GM13977 (cell line): ENCODE measurements at regions not wholly inside any gene's neighbourhood (a gene's known extent, or its start where the extent isn't known, plus 50 kb on each side); places are given as distances from the start of the nearest gene placed in this dataset.

Experiments used
- DNase-seq: peaks from one replicate; pipeline ENCODE4 v3.0.0; 2012; ENCODE audit warnings: low spot score
- in situ Hi-C: fragments of 300-500 bp; cut with MboI; formaldehyde crosslinking; loops from one replicate; pipeline ENCODE4 v1.12.0; 2022; ENCODE audit warnings: low sequenced_read_pairs, low pct_unique_long_range_greater_than_20kb, mixed read lengths, inconsistent platforms; ENCODE audit not compliant: unreplicated experiment
- TF ChIP-seq, protein P1 (sequence below): IDR thresholded peaks from 2 replicates; pipeline ENCODE4 v1.5.1; 2012; ENCODE audit warnings: mild to moderate bottlenecking, control low read depth; ENCODE audit not compliant: insufficient read depth; ENCODE audit errors: extremely low read depth, missing control alignments

DNA sequence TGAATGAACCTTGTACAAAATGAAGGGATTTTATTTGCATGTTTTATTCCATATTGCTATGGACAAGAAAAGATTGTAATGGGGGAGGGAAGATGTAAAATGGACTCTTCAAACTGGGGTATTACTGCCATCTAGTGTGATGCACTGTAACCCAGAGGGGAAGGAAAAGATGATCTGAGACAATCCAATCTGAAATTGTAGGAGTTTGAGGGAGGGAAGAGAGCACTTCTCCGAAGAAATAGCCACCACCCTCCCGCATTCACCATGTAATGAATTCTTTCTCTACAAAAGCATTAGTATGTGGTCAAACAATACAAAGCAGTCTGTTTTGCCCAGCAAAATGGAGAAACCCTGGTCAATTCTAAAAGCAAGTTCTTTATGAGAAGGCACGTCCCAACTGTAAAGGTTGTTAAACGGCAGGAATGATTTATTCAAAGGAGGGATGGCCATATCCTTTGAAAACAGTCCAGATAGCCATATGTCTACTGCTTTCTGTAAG, 679.5 kb upstream of the NRSN1 start:
- no peak for DNase-seq
- in situ Hi-C loops: no loop called here
- TF ChIP-seq, protein P1, sequence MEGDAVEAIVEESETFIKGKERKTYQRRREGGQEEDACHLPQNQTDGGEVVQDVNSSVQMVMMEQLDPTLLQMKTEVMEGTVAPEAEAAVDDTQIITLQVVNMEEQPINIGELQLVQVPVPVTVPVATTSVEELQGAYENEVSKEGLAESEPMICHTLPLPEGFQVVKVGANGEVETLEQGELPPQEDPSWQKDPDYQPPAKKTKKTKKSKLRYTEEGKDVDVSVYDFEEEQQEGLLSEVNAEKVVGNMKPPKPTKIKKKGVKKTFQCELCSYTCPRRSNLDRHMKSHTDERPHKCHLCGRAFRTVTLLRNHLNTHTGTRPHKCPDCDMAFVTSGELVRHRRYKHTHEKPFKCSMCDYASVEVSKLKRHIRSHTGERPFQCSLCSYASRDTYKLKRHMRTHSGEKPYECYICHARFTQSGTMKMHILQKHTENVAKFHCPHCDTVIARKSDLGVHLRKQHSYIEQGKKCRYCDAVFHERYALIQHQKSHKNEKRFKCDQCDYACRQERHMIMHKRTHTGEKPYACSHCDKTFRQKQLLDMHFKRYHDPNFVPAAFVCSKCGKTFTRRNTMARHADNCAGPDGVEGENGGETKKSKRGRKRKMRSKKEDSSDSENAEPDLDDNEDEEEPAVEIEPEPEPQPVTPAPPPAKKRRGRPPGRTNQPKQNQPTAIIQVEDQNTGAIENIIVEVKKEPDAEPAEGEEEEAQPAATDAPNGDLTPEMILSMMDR: no peak

DNA sequence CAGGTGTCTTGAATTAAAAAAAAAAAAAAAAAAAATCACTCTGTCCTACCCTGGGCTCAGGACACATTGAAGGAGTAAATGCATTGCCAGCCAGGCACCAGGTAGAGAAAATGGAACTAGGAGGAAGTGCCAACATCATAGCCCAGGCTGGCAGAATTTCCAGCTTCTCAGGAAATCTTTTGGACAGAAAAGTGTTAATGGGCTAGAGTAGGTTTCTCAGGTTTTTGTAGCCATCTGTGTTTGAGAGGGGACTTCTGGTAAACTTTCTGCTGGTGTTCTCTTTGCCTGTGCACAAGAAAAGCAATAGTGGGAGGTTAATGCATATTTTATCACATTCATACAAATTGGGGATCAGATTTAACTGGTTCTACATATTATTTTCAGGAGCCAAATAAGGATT, 678.3 kb upstream of the NRSN1 start:
- in situ Hi-C loops: no loop called here
- TF ChIP-seq, protein P1: no peak
- no peak for DNase-seq

DNA sequence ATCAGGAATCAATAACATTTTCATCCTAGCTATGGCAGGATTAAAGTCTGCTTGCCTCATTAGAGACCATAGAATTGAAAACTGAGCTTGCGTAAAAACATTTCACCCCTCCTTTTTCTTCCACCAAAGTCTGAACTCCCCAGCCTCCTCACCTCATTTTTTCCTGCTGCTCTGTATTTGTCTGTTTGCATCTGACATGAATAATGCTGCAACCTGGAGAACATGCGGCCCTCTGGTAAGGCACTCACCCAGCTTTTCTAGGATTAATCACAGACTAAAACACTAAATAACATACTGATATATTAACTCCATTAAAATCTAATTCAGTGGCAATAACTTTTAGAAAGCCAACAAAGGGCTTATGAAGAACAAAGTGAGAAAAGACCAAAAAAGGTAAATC, 677.7 kb upstream of the NRSN1 start:
- DNase-seq: no peak
- in situ Hi-C loops: no loop called here
- TF ChIP-seq, protein P1: no peak

DNA sequence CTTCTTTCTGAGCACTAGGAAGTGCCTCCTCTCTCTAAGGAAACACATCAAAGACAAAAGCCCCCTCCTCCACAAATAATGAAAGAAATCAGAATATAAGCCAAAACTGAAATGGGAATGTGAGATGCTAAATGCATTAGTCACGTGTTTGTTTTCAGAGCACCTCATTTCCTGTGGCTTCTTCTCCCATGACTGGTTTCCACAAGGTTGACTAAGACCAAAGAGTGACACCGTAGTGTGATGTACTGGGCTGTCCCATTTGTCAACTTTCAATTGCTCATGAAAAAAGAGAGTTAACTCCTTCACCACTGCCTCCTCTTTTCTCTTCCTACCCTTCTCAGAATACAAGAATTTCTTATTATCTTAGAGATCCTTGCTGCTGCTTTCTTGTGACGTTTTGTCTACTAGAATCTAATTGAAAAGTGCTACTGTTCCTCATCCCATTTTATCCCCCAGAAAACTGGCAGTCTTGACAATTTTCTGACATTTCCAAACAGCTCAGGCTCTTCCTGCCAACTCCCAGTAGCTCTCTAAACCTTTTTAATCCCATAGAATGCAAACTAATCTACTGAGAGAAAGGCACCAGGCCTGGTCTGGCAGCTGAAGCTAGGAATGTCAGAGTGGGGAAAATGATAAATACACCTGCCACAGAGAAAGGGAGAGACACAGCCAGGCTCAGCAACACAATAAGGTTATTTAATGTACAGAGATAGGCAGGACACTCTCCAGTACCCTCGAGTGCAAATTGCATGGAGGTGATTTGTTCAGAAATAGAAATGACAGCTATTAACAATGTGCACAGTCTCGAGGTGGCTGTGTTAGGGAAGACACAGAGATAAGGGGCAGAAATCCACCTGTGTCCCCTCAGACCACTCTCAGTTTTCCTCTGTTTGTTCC, 671.7 kb upstream of the NRSN1 start:
- in situ Hi-C loops: no loop called here
- TF ChIP-seq, protein P1: no peak
- no peak for DNase-seq

DNA sequence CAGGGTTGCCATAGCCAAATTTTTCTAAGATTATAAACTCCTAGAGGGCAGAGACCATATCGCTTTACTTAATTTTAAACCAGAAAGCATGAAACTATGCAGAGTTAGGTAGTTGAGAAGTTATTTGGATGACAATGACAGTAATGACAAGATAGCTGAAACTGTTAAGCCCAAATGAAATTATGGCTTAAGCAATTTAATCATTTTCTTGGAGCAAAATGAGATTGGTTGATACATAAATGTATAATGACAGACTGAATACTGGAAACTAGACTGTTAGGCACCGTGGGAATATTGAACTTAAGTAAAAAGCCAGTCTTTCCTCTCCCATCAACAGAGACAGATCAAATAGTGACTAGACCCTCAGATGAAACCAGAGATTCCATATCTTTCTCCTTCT, 670.3 kb upstream of the NRSN1 start:
- TF ChIP-seq, protein P1: no peak
- in situ Hi-C loops: no loop called here

DNA sequence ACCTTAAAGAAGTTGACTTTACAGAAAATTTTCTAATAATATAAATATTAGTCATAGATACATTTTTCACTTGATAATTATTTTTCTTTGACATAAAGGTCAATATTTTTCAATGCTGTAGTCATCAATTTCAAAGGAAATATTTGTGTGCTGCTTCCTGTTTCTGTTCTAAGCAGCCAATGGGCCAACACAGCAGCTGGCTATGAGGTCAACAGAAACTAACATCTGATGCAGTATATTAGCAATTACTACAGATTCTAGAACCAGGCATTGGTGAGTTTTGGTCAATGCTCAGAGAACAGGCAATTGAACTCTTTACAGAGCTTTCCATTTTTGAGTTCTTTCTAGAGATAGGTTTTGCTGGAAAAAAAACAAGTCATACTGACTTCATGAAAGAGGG, 669.6 kb upstream of the NRSN1 start:
- TF ChIP-seq, protein P1: no peak
- in situ Hi-C loops: no loop called here

More for the DNA sequence above, 670.3 kb upstream of the NRSN1 start:
- DNase-seq: no peak

More for the DNA sequence above, 669.6 kb upstream of the NRSN1 start:
- DNase-seq: no peak
